ENCODE measurements at regions not wholly inside any gene's neighbourhood (a gene's known extent, or its start where the extent isn't known, plus 50 kb on each side); places are given as distances from the start of the nearest gene placed in this dataset.
A peak's percentile ranks its signal among the peaks of the same experiment; 100 is the strongest.
"Not testable (repeated sequence)": the region's sequence is repeated elsewhere in the genome, so short reads cannot be mapped to it uniquely, and the experiment has no call there.

- FAIRE-seq (no peak), DNase-seq (ENCODE audit: low spot score) (no peak)
Measured at GRCh38 chr4:14892563-14892962, 109.7 kb upstream of the CPEB2 start.

- FAIRE-seq: no peak
- DNase-seq (ENCODE audit: low spot score): no peak
Measured at GRCh38 chr4:14893713-14894112, 108.6 kb upstream of the CPEB2 start.

- DNase-seq (ENCODE audit: low spot score): no peak
- no peak for FAIRE-seq
Measured at GRCh38 chr4:14894392-14895292, 107.6 kb upstream of the CPEB2 start.

- DNase-seq (ENCODE audit: low spot score): no peak
- no peak for FAIRE-seq
Measured at GRCh38 chr4:14896656-14897175, 105.6 kb upstream of the CPEB2 start.

- FAIRE-seq: no peak
- no peak for DNase-seq (ENCODE audit: low spot score)
Measured at GRCh38 chr4:14897217-14897616, 105.1 kb upstream of the CPEB2 start.

GRCh38 chr4:14898989-14899388, 103.3 kb upstream of the CPEB2 start:
- no peak for DNase-seq (ENCODE audit: low spot score)
- FAIRE-seq: no peak

GRCh38 chr4:14902342-14902741, 99.9 kb upstream of the CPEB2 start:
- no peak for FAIRE-seq
- no peak for DNase-seq (ENCODE audit: low spot score)

- no peak for DNase-seq (ENCODE audit: low spot score)
- FAIRE-seq: no peak
Measured at GRCh38 chr4:14903321-14903720, 99.0 kb upstream of the CPEB2 start.

GRCh38 chr4:14906805-14907204, 95.5 kb upstream of the CPEB2 start:
- peak; percentile 19 for DNase-seq (ENCODE audit: low spot score)
- FAIRE-seq: no peak

- DNase-seq (ENCODE audit: low spot score) (peak; percentile 33), FAIRE-seq (no peak)
Measured at GRCh38 chr4:14908635-14909034, 93.6 kb upstream of the CPEB2 start.

- no peak for DNase-seq (ENCODE audit: low spot score)
- FAIRE-seq: no peak
Measured at GRCh38 chr4:14910411-14910810, 91.9 kb upstream of the CPEB2 start.

- no peak for FAIRE-seq
- no peak for DNase-seq (ENCODE audit: low spot score)
Measured at GRCh38 chr4:14912426-14912825, 89.9 kb upstream of the CPEB2 start.

GRCh38 chr4:14915018-14915417, 87.3 kb upstream of the CPEB2 start:
- no peak for FAIRE-seq

GRCh38 chr4:14916554-14917297, 85.6 kb upstream of the CPEB2 start:
- DNase-seq (ENCODE audit: low spot score) (peak; percentile 66), FAIRE-seq (no peak)

More at GRCh38 chr4:14915018-14915417, 87.3 kb upstream of the CPEB2 start:
- DNase-seq (ENCODE audit: low spot score): no peak

- DNase-seq (ENCODE audit: low spot score) (no peak), FAIRE-seq (no peak)
Measured at GRCh38 chr4:14917298-14917633, 85.0 kb upstream of the CPEB2 start.

- DNase-seq (ENCODE audit: low spot score) (no peak), FAIRE-seq (no peak)
Measured at GRCh38 chr4:14918336-14918735, 83.9 kb upstream of the CPEB2 start.

GRCh38 chr4:14919785-14920184, 82.5 kb upstream of the CPEB2 start:
- no peak for DNase-seq (ENCODE audit: low spot score)
- FAIRE-seq: no peak

GRCh38 chr4:14920237-14920636, 82.0 kb upstream of the CPEB2 start:
- DNase-seq (ENCODE audit: low spot score): no peak
- no peak for FAIRE-seq

GRCh38 chr4:14920759-14921320, 81.4 kb upstream of the CPEB2 start:
- no peak for FAIRE-seq
- no peak for DNase-seq (ENCODE audit: low spot score)

- not testable (repeated sequence) for DNase-seq (ENCODE audit: low spot score); FAIRE-seq
Measured at GRCh38 chr4:14921781-14922180, 80.5 kb upstream of the CPEB2 start.

- DNase-seq (ENCODE audit: low spot score): no peak
- no peak for FAIRE-seq
Measured at GRCh38 chr4:14924076-14924811, 78.0 kb upstream of the CPEB2 start.
